GM12891 (cell line): ENCODE measurements at regions not wholly inside any gene's neighbourhood (a gene's known extent, or its start where the extent isn't known, plus 50 kb on each side); places are given as distances from the start of the nearest gene placed in this dataset.

Source experiments
- PAX5 ChIP-seq: IDR thresholded peaks from 2 replicates; pipeline ENCODE4 v1.6.1; 2011; ENCODE audit warnings: low read length, moderate library complexity, mild to moderate bottlenecking; ENCODE audit not compliant: insufficient read depth, severe bottlenecking
- POLR2A ChIP-seq: IDR thresholded peaks from 2 replicates; pipeline ENCODE4 v1.6.1; 2011; ENCODE audit warnings: low read depth, low read length, control low read depth
- POLR2AphosphoS5 ChIP-seq: IDR thresholded peaks from 2 replicates; pipeline ENCODE4 v1.6.1; 2011; ENCODE audit warnings: low read depth, low read length, control low read depth
- SPI1 ChIP-seq: IDR thresholded peaks from 2 replicates; pipeline ENCODE4 v1.6.1; 2011; ENCODE audit warnings: low read depth, low read length, control low read depth
- TAF1 ChIP-seq: IDR thresholded peaks from 2 replicates; pipeline ENCODE4 v1.6.1; 2011; ENCODE audit warnings: low read depth, low read length, control low read depth

DNA sequence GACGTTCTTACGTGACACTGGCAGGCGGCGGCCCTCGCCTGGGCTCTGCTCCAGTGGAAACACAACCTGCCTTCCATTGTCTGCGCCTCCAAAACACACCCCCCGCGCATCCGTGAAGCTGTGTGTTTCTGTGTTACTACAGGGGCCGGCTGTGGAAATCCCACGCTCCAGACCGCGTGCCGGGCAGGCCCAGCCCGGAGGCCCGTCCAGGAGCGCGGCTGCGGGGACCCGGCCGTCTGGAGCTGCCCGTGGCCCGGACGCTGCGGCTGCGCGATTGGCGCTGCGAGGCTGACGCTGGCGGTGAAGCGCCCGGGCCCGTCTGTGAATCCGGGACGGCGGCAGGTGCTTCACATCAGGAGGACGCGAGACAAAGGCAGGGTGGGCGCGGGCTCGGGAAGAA is 670.3 kb upstream of the SALL3 start:
- TF ChIP-seq POLR2A (no peak), PAX5 (no peak), POLR2AphosphoS5 (no peak), TAF1 (no peak), SPI1 (no peak)
